ENCODE measurements at regions not wholly inside any gene's neighbourhood (a gene's known extent, or its start where the extent isn't known, plus 50 kb on each side); places are given as distances from the start of the nearest gene placed in this dataset.

DNA sequence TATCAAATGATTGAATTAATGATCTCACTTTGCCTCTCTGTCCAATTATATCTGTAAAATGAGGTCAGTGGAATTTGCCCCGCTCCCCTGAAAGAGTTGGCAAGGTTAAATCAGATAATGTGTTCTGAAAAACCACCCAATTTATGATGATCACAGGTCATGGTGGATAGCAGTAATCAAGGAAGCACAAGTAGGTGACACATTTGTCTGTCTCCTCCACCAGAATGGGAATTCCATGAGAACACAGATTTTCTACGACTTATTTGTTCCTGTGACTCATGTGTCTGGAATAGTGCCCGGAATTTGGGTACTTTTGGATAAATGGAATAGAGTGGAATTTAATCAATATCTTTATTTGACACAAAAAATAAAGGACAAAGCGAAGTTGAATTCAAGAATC, 220.9 kb upstream of the SUCLG2 start:
- ChIA-PET CTCF (ENCODE audit: unreplicated experiment) (no interaction called here), POLR2A (interaction anchor here (0.9 kb wide), 1 partner anchor 13 kb away, joined by 3 read pairs; no protein-coding TSS in a partner anchor)
- TF ChIP-seq, protein P1, sequence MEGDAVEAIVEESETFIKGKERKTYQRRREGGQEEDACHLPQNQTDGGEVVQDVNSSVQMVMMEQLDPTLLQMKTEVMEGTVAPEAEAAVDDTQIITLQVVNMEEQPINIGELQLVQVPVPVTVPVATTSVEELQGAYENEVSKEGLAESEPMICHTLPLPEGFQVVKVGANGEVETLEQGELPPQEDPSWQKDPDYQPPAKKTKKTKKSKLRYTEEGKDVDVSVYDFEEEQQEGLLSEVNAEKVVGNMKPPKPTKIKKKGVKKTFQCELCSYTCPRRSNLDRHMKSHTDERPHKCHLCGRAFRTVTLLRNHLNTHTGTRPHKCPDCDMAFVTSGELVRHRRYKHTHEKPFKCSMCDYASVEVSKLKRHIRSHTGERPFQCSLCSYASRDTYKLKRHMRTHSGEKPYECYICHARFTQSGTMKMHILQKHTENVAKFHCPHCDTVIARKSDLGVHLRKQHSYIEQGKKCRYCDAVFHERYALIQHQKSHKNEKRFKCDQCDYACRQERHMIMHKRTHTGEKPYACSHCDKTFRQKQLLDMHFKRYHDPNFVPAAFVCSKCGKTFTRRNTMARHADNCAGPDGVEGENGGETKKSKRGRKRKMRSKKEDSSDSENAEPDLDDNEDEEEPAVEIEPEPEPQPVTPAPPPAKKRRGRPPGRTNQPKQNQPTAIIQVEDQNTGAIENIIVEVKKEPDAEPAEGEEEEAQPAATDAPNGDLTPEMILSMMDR (conservative IDR thresholded peaks at IDR 0.05; ENCODE audit: low read length) = no peak
- no peak for TF ChIP-seq EZH2phosphoT487 (IDR thresholded peaks at IDR 0.05; ENCODE audit: borderline replicate concordance, low read depth, low read length)
- Histone ChIP-seq H3K9me3 (ENCODE audit: low read length) (no peaks in the 10 kb centered on the region; the same call in 1 of the 2 replicates), H3K4me1 (ENCODE audit: insufficient read depth, low read length, poor library complexity, severe bottlenecking) (no peaks in the 10 kb centered on the region), H3K36me3 (ENCODE audit: insufficient read depth, low read length) (no peaks in the 10 kb centered on the region), H3K79me2 (ENCODE audit: insufficient read depth, low read depth, low read length) (no peaks in the 10 kb centered on the region), H2AFZ (ENCODE audit: low read length) (no peak overlapping the region), H3K4me3 (ENCODE audit: low read depth, low read length, poor library complexity, severe bottlenecking) (no peak overlapping the region), H4K20me1 (ENCODE audit: insufficient read depth, low read length) (no peaks in the 10 kb centered on the region), H3K9me2 (ENCODE audit: insufficient read depth, low read length) (no peaks in the 10 kb centered on the region), H3K4me2 (ENCODE audit: low read length) (no peak overlapping the region), H3K27ac (ENCODE audit: low read depth, low read length, poor library complexity, severe bottlenecking) (no peak overlapping the region)
- no peak for DNase-seq (ENCODE audit: low spot score)
- BruUV-seq (replicated peaks) = no TSS peak
- intact Hi-C loops (cut with micrococcal nuclease; ENCODE audit: unreplicated experiment) = no loop called here

DNA sequence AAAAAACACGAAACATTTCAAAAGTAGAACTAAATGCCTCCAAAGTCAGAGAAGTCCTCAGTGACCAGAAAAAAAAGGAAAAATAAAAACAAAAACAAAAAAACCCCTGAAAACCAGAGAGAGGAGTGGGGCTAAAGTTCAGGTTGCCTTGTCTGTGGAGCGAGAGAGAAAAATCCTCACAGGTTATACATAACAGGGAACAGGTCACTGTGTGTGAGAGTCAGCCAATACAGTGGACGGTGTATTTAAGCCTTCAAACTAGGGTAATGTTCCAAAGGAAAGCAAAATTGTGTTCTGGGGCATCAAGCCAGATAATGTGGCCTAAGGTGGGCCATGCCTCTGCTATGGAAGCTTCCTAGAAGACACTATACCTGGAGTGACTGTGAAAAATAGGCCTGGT, 216.1 kb upstream of the SUCLG2 start:
- no peaks in the 10 kb centered on the region for H4K20me1 ChIP-seq (ENCODE audit: insufficient read depth, low read length)
- CTCF ChIA-PET (ENCODE audit: unreplicated experiment) = no interaction called here

GRCh38 chr3:67866571-67866970, 212.2 kb upstream of the SUCLG2 start:
- no peaks in the 10 kb centered on the region for H3K79me2 ChIP-seq (ENCODE audit: insufficient read depth, low read depth, low read length)
- no peaks in the 10 kb centered on the region for H3K4me1 ChIP-seq (ENCODE audit: insufficient read depth, low read length, poor library complexity, severe bottlenecking)
- no TSS peak for BruUV-seq (replicated peaks)
- intact Hi-C loops (cut with micrococcal nuclease; ENCODE audit: unreplicated experiment) = no loop called here
- H3K4me3 ChIP-seq (ENCODE audit: low read depth, low read length, poor library complexity, severe bottlenecking) = no peak overlapping the region
- ChIA-PET CTCF (ENCODE audit: unreplicated experiment) (no interaction called here), POLR2A (interaction anchor here (0.6 to 1.1 kb wide), 2 partner anchors 12 to 356 kb away, joined by 3 to 5 read pairs; no protein-coding TSS in a partner anchor)
- H2AFZ ChIP-seq (ENCODE audit: low read length) = no peak overlapping the region
- H3K4me2 ChIP-seq (ENCODE audit: low read length) = no peak overlapping the region
- no peaks in the 10 kb centered on the region for H4K20me1 ChIP-seq (ENCODE audit: insufficient read depth, low read length)
- H3K9me2 ChIP-seq (ENCODE audit: insufficient read depth, low read length) = no peaks in the 10 kb centered on the region
- H3K36me3 ChIP-seq (ENCODE audit: insufficient read depth, low read length) = no peaks in the 10 kb centered on the region; the same call in 1 of the 2 replicates
- TF ChIP-seq EZH2phosphoT487 (IDR thresholded peaks at IDR 0.05; ENCODE audit: borderline replicate concordance, low read depth, low read length) = no peak
- H3K27ac ChIP-seq (ENCODE audit: low read depth, low read length, poor library complexity, severe bottlenecking) = no peak overlapping the region
- H3K9me3 ChIP-seq (ENCODE audit: low read length) = peaks cover 4% of the 10 kb centered on the region; the same call in 1 of the 2 replicates
- DNase-seq (ENCODE audit: low spot score) = no peak

More for the DNA sequence above, 216.1 kb upstream of the SUCLG2 start:
- Histone ChIP-seq H3K79me2 (ENCODE audit: insufficient read depth, low read depth, low read length) (no peaks in the 10 kb centered on the region), H3K27ac (ENCODE audit: low read depth, low read length, poor library complexity, severe bottlenecking) (no peak overlapping the region), H3K4me1 (ENCODE audit: insufficient read depth, low read length, poor library complexity, severe bottlenecking) (no peaks in the 10 kb centered on the region), H3K4me2 (ENCODE audit: low read length) (no peak overlapping the region), H2AFZ (ENCODE audit: low read length) (no peak overlapping the region), H3K9me3 (ENCODE audit: low read length) (peaks cover 4% of the 10 kb centered on the region; the same call in 1 of the 2 replicates), H3K36me3 (ENCODE audit: insufficient read depth, low read length) (no peaks in the 10 kb centered on the region; the same call in 1 of the 2 replicates), H3K4me3 (ENCODE audit: low read depth, low read length, poor library complexity, severe bottlenecking) (no peak overlapping the region), H3K9me2 (ENCODE audit: insufficient read depth, low read length) (no peaks in the 10 kb centered on the region)
- no peak for DNase-seq (ENCODE audit: low spot score)
- intact Hi-C loops (cut with micrococcal nuclease; ENCODE audit: unreplicated experiment) = no loop called here
- no TSS peak for BruUV-seq (replicated peaks)
- no peak for TF ChIP-seq EZH2phosphoT487 (IDR thresholded peaks at IDR 0.05; ENCODE audit: borderline replicate concordance, low read depth, low read length)
- TF ChIP-seq, protein P1 (conservative IDR thresholded peaks at IDR 0.05; ENCODE audit: low read length) = no peak
- POLR2A ChIA-PET = no interaction called here
